ENCODE measurements at regions not wholly inside any gene's neighbourhood (a gene's known extent, or its start where the extent isn't known, plus 50 kb on each side); places are given as distances from the start of the nearest gene placed in this dataset.

DNA sequence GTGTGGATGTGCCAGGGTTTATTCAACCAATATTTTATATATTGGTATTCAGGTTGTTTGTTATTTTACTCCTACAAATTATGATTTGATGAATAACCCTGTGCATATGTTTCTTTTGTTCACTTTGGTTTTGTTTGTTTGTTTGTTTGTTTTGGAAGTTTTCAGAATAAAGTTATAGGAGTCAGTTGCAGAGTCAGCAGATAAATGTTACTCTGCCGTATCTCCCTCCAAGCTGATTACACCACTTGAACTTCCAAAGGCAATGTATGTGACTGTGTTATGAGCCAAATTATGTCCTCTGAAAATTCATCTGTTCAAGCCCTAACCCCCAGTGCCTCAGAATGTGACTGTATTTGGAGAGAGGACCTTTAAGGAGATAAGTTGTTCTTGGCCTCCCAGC is 497.5 kb downstream of the TNS1 start:
- no peak for DNase-seq
- H3K36me3 Mint-ChIP-seq (ENCODE audit: low read depth), result peaks cover 4% of the 10 kb centered on the region
- H3K4me1 Mint-ChIP-seq, result peaks cover 10% of the 10 kb centered on the region
- H3K4me3 Mint-ChIP-seq, result no peak overlapping the region
- no peaks in the 10 kb centered on the region for H3K27me3 Mint-ChIP-seq (ENCODE audit: low read depth, poor library complexity)
- H3K27ac Mint-ChIP-seq, result no peak overlapping the region
- peaks cover 4% of the 10 kb centered on the region for H3K9me3 Mint-ChIP-seq
- TF ChIP-seq, protein P1, sequence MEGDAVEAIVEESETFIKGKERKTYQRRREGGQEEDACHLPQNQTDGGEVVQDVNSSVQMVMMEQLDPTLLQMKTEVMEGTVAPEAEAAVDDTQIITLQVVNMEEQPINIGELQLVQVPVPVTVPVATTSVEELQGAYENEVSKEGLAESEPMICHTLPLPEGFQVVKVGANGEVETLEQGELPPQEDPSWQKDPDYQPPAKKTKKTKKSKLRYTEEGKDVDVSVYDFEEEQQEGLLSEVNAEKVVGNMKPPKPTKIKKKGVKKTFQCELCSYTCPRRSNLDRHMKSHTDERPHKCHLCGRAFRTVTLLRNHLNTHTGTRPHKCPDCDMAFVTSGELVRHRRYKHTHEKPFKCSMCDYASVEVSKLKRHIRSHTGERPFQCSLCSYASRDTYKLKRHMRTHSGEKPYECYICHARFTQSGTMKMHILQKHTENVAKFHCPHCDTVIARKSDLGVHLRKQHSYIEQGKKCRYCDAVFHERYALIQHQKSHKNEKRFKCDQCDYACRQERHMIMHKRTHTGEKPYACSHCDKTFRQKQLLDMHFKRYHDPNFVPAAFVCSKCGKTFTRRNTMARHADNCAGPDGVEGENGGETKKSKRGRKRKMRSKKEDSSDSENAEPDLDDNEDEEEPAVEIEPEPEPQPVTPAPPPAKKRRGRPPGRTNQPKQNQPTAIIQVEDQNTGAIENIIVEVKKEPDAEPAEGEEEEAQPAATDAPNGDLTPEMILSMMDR (IDR thresholded peaks at IDR 0.05), result no peak

DNA sequence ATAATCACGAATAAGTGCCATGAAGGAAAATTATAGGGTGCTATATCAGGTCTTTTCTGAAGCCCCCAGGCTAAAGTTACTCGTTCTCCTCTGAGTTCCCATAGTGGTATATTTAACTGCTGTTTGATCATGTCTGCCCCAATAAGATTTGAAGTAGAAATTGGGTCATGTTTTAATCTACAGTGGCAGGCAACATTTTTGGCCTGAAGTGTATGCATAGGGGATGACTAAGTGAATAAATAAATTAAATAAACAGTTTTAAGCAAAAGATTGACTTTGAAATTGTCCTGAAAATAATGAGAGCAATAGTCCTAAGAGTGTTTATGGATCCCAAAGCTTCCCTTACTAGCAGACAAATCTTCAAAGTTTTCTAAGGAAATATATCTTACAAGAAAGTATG is 500.9 kb downstream of the TNS1 start:
- Mint-ChIP-seq H3K27me3 (ENCODE audit: low read depth, poor library complexity) (no peaks in the 10 kb centered on the region), H3K4me1 (peaks cover 19% of the 10 kb centered on the region), H3K36me3 (ENCODE audit: low read depth) (no peaks in the 10 kb centered on the region), H3K9me3 (no peaks in the 10 kb centered on the region), H3K27ac (no peak overlapping the region), H3K4me3 (no peak overlapping the region)
- TF ChIP-seq, protein P1 (IDR thresholded peaks at IDR 0.05), result no peak
- no peak for DNase-seq

DNA sequence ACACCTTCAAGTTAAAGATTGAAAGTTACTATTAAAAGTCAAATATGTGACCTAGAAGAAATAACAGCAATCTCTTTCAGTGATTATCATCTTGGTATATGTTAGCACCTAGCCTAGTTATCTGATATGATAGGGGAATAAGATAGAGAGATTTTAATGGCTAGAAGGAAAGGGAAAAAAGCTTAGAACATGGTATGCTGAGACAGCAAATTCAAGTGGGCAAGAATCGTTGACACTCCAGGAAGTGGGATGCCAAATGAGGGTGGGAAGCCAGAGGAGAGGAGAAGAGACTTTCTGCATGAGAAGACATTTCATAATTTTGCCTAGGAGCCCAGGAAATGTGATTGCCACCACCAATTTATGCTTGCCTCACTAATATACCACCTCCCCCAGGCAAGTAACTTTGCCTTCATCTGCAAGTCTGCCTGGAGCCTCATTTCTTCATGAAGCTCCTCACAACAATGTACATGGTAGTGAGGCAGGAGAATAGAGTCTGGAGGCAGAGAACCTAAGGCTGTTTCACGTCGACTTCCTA is 504.9 kb downstream of the TNS1 start:
- Mint-ChIP-seq H3K4me1 (peaks cover 19% of the 10 kb centered on the region), H3K27me3 (ENCODE audit: low read depth, poor library complexity) (peaks cover 4% of the 10 kb centered on the region), H3K9me3 (peaks cover 6% of the 10 kb centered on the region), H3K36me3 (ENCODE audit: low read depth) (peaks cover 5% of the 10 kb centered on the region), H3K27ac (peak overlapping the region; percentile 12), H3K4me3 (no peak overlapping the region)
- TF ChIP-seq, protein P1 (IDR thresholded peaks at IDR 0.05), result no peak
- no peak for DNase-seq

DNA sequence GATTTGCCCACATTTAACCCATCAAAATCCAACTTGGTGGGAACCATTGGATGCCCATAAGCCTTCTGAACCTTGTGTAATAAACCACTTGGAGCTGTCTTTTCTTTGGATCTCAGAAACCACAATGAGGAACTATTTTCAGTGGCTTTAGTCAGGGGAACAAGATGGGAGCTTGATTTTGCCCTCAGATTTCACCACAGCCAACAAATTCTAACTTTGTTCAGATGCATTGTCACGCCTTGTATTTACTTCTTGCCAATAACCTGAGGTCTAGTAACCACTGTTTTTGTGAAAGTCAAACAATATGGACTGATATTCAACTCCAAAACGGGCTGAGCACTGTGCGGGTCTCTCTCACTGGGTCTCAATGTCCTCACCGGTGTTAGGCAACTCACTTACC is 508.2 kb downstream of the TNS1 start:
- no peak overlapping the region for H3K27ac Mint-ChIP-seq
- TF ChIP-seq, protein P1 (IDR thresholded peaks at IDR 0.05), result no peak
- no peak overlapping the region for H3K4me3 Mint-ChIP-seq
- peaks cover 4% of the 10 kb centered on the region for H3K27me3 Mint-ChIP-seq (ENCODE audit: low read depth, poor library complexity)
- peaks cover 6% of the 10 kb centered on the region for H3K9me3 Mint-ChIP-seq
- DNase-seq, result no peak
- peaks cover 5% of the 10 kb centered on the region for H3K36me3 Mint-ChIP-seq (ENCODE audit: low read depth)
- H3K4me1 Mint-ChIP-seq, result peaks cover 22% of the 10 kb centered on the region

DNA sequence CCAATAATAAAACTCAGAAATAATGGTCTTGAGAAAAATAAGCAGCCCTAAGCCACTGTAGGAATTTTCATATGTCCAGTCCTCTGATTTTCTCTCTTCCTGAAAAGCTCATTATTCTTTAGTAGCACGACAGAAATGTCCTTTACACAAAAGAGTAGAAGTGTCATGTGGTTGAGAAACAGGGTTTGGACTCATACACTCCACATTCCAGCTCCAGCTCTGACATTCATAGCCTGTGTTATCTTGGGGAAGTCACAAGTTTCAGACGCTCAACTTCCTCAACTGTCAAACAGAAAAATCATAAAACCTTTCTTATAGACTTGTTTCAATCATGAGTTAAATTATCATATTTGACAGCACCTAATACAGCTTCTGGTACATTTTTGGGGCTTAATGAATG is 511.5 kb downstream of the TNS1 start:
- Mint-ChIP-seq H3K27me3 (ENCODE audit: low read depth, poor library complexity) (peaks cover 7% of the 10 kb centered on the region), H3K36me3 (ENCODE audit: low read depth) (peaks cover 5% of the 10 kb centered on the region), H3K9me3 (peaks cover 6% of the 10 kb centered on the region), H3K27ac (peak overlapping the region; percentile 53), H3K4me3 (no peak overlapping the region), H3K4me1 (peaks cover 7% of the 10 kb centered on the region)
- no peak for DNase-seq
- TF ChIP-seq, protein P1 (IDR thresholded peaks at IDR 0.05), result no peak

DNA sequence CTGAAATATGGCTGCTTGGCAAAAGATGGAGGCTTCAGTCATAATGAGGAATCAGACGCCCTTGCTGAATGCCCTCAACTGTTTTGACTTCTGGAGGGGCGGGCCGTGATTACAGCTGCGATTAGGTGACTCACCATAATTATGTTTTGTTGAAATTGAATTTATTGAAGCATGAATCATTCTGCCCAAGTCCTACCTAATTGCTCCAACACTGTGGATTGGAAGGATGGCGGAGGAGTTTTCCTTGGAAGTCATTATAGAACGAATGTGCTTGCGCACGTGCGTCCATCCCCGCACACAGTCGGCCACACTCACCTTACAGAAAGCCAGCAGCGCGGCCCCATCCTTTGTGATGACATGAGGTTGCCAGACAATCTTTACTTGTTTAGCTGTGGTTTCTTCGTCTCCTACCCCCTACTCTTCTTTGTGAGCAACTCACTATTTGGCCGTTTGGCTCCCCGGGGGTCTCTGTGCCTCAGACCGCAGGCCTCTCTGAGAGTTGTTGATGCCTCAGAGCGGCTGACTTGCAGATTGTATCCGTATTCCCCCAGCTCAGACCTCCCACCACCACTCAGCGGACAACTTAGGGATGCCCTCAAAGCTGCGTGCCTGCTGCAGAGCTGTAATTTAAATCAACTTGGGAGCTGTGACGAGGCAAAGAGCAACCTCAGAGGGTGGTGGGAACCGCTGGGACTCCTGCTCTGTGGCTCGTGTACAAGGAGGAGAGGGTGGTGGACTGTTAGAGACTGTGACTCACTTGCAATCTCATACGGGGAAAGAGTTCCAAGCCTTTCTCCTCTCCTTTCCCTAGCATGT is 513.4 kb downstream of the TNS1 start:
- Mint-ChIP-seq H3K9me3 (peaks cover 6% of the 10 kb centered on the region), H3K4me3 (no peak overlapping the region), H3K27me3 (ENCODE audit: low read depth, poor library complexity) (peaks cover 3% of the 10 kb centered on the region), H3K4me1 (peaks cover 7% of the 10 kb centered on the region), H3K27ac (no peak overlapping the region), H3K36me3 (ENCODE audit: low read depth) (peaks cover 5% of the 10 kb centered on the region)
- DNase-seq, result no peak
- TF ChIP-seq, protein P1 (IDR thresholded peaks at IDR 0.05), result no peak

Measured in nephron progenitor cell (in vitro differentiated cells).